ENCODE measurements at regions not wholly inside any gene's neighbourhood (a gene's known extent, or its start where the extent isn't known, plus 50 kb on each side); places are given as distances from the start of the nearest gene placed in this dataset.

GRCh38 chr4:96356591-96357370 is 516.9 kb downstream of the PDHA2 start (continued):
- TF ChIP-seq POLR2AphosphoS2 (IDR thresholded peaks at IDR 0.05; ENCODE audit: low read depth, low read length) (no peak), SMAD5 (IDR thresholded peaks at IDR 0.05; ENCODE audit: low read depth) (no peak), USF1 (IDR thresholded peaks at IDR 0.05; ENCODE audit: borderline replicate concordance, extremely low read length, insufficient read depth, low read depth, low read length) (no peak), HDAC2 (IDR thresholded peaks at IDR 0.05) (no peak), ASH2L (IDR thresholded peaks at IDR 0.05; ENCODE audit: borderline replicate concordance, low read depth) (no peak), MEF2B (IDR thresholded peaks at IDR 0.05; ENCODE audit: partially characterized antibody, poor library complexity, severe bottlenecking) (no peak), RB1 (IDR thresholded peaks at IDR 0.05; ENCODE audit: borderline replicate concordance) (no peak), YBX1 (IDR thresholded peaks at IDR 0.05) (no peak), BACH1 (IDR thresholded peaks at IDR 0.05; ENCODE audit: borderline replicate concordance) (no peak), MLLT1 (IDR thresholded peaks at IDR 0.05) (no peak)
- TF ChIP-seq, protein P1, sequence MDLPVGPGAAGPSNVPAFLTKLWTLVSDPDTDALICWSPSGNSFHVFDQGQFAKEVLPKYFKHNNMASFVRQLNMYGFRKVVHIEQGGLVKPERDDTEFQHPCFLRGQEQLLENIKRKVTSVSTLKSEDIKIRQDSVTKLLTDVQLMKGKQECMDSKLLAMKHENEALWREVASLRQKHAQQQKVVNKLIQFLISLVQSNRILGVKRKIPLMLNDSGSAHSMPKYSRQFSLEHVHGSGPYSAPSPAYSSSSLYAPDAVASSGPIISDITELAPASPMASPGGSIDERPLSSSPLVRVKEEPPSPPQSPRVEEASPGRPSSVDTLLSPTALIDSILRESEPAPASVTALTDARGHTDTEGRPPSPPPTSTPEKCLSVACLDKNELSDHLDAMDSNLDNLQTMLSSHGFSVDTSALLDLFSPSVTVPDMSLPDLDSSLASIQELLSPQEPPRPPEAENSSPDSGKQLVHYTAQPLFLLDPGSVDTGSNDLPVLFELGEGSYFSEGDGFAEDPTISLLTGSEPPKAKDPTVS (IDR thresholded peaks at IDR 0.05; ENCODE audit: low read depth, low read length) = no peak

All from GM12878 (cell line).